HAP-1 (cell line): ENCODE measurements at regions not wholly inside any gene's neighbourhood (a gene's known extent, or its start where the extent isn't known, plus 50 kb on each side); places are given as distances from the start of the nearest gene placed in this dataset.

ENCODE experiments used
- DNase-seq, 2 experiments: peaks; one replicate each; pipeline ENCODE4 v3.0.0-alpha.2; 2016 to 2020; ENCODE audit warnings: low spot score in 2 of 2
- H3K27me3 ChIP-seq: fragments of 250-450 bp; sonication (Bioruptor Pico); 2 replicates; pipeline ENCODE4 v1.5.1; 2020; ENCODE audit warnings: low read depth, mild to moderate bottlenecking, moderate library complexity
- H3K36me3 ChIP-seq: fragments of 250-450 bp; sonication (Bioruptor Pico); replicated peaks from 2 replicates; pipeline ENCODE4 v1.5.1; 2020; ENCODE audit warnings: mild to moderate bottlenecking
- H3K4me1 ChIP-seq: fragments of 250-450 bp; sonication (Bioruptor Pico); 2 replicates; pipeline ENCODE4 v1.5.1; 2020; ENCODE audit warnings: mild to moderate bottlenecking
- H3K4me3 ChIP-seq: fragments of 250-450 bp; sonication (Bioruptor Pico); 2 replicates; pipeline ENCODE4 v1.5.1; 2020; ENCODE audit warnings: mild to moderate bottlenecking, moderate library complexity
- H3K9me3 ChIP-seq: fragments of 250-450 bp; sonication (Bioruptor Pico); 2 replicates; pipeline ENCODE4 v1.5.1; 2020; ENCODE audit warnings: mild to moderate bottlenecking, moderate library complexity
- in situ Hi-C: fragments of 300-500 bp; cut with MboI; formaldehyde crosslinking; loops from 3 replicates; pipeline ENCODE4 v1.14.3; 2020; ENCODE audit warnings: low sequenced_read_pairs, inconsistent platforms, mixed read lengths

DNA sequence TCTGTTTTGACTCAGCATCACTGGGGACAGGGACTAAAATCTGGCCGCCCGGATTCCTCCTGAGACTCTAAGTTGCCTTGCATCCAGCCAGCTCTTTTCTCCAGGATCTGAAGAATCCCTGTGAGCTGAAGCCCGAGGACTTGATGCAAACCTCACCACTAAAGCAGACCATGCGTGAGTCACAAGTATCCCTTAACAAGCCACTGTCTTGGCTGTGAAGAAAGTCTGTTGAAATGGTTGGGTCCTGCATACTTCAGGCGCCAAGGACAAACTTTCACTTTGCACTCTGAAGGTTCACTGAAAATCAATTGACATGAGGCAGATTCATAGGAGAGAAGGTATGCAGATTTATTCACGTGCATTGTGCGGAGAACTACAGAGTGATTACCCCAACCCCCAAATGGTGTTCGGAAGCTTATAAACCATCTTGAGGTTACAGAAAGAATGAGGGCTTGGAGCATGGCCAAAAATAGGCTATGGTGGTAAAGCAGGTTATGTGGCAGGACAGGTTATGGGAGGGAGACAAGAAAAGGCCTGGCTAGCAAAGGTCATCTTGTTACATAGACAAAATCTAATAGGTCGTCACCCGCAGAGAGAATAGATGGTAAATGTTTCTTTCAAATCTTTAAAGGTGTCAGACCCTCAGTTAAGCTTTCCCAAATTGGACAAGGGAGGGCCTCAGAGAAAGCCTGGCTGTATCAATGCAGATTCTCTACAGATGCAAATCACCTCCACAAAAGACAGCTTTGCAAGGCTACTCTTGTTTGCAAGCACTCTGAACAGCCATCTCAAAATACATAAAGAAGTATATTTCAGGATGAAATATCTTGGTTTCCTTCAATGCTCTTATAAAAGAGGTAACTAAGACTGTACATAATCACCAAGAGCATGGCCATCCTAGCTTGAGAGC lies 126.3 kb upstream of the PLAAT1 start:
- no peaks in the 10 kb centered on the region; the same call in 1 of the 2 replicates for H3K9me3 ChIP-seq
- peaks cover 62% of the 10 kb centered on the region for H3K4me1 ChIP-seq
- no peak overlapping the region for H3K4me3 ChIP-seq
- in situ Hi-C loops, result no loop called here
- no peaks in the 10 kb centered on the region for H3K27me3 ChIP-seq
- peak; percentile 89 to 96 for DNase-seq
- no peaks in the 10 kb centered on the region for H3K36me3 ChIP-seq

DNA sequence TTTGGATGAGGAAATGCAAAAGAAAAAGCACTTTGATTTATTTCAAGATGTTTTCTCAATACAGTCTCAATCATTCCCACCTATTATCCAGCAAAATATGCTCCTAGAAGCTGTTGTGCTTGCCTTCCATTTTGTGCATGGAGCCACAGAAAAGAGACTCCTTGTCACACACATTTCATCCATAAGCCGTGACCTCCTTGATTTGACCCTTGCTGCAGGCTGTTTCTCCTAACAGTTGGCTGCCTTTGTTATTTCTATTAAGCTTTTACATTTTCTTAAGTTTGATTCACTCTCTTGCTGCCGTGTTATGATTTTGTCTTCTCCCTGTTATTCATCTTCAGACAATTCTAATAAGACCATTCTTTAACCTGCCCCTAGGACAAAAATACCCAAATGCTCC lies 124.2 kb upstream of the PLAAT1 start:
- DNase-seq, result peak; percentile 69 to 85
- Histone ChIP-seq H3K36me3 (no peaks in the 10 kb centered on the region), H3K9me3 (no peaks in the 10 kb centered on the region; the same call in 1 of the 2 replicates), H3K4me1 (peaks cover 62% of the 10 kb centered on the region), H3K4me3 (no peak overlapping the region), H3K27me3 (no peaks in the 10 kb centered on the region)
- in situ Hi-C loops, result no loop called here

DNA sequence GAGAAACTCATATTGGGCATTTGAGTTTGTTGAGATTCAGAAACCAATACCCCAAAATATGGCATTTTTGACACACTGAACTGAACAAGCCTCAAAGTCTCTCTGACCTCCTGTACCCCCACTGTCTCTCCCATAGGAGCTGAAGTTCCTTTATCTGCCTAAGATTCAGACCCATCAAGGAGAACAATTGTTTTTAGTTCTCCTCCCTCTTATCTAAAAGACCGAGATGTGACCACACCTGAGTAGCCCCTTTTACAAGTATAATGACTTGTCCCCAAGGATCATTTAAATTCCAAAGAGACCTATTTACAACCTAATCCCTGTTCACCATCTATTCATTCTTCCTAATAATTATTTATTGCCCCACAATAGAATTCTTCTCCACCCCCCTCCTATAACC lies 122.1 kb upstream of the PLAAT1 start:
- in situ Hi-C loops, result no loop called here

DNA sequence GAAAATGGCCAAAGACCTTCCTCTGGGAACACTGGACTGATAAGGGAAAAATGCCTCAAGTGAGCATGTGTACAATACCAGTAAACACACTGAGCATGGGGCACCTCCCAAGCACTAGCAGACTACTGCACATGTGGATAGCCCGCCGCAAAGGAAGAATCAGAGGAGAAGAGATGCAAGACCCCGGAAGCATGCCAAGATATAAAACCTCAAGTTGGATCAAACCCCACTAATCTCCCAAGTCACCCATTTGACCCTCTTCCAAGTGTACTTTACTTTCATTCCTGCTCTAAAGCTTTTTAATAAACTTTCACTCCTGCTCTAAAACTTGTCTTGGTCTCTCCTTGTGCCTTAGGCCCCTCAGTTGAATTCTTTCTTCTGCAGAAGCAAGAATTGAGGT lies 121.1 kb upstream of the PLAAT1 start:
- no peak for DNase-seq
- Histone ChIP-seq H3K4me1 (peaks cover 44% of the 10 kb centered on the region), H3K4me3 (no peak overlapping the region), H3K9me3 (no peaks in the 10 kb centered on the region; the same call in 1 of the 2 replicates), H3K36me3 (no peaks in the 10 kb centered on the region), H3K27me3 (no peaks in the 10 kb centered on the region)
- in situ Hi-C loops, result loop anchor here (10.0 kb wide), 1 partner anchor 305 kb away; no protein-coding TSS in a partner anchor

More for the DNA sequence above, 122.1 kb upstream of the PLAAT1 start:
- Histone ChIP-seq H3K4me1 (peaks cover 54% of the 10 kb centered on the region), H3K27me3 (no peaks in the 10 kb centered on the region), H3K9me3 (no peaks in the 10 kb centered on the region; the same call in 1 of the 2 replicates), H3K36me3 (no peaks in the 10 kb centered on the region), H3K4me3 (no peak overlapping the region)
- no peak for DNase-seq

DNA sequence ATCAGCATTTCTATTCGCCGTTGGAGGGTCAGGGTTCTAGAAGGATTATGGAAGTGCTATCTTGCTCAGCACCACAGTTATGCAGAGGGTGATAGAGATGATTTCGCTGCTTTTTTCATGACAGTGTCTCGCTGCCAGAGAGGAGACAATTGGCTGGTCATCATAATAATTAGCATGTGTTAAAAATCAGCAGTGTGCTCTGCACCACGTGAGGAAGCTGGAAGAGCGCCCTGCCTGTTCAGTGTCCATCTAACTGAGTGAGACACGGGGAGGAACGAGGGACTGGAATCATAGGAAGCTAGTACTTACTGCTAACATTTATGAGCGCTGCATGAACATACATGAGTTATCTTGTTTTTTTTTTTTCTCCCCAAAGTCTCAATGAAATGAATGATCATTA lies 116.2 kb upstream of the PLAAT1 start:
- Histone ChIP-seq H3K27me3 (no peaks in the 10 kb centered on the region), H3K36me3 (no peaks in the 10 kb centered on the region)

DNA sequence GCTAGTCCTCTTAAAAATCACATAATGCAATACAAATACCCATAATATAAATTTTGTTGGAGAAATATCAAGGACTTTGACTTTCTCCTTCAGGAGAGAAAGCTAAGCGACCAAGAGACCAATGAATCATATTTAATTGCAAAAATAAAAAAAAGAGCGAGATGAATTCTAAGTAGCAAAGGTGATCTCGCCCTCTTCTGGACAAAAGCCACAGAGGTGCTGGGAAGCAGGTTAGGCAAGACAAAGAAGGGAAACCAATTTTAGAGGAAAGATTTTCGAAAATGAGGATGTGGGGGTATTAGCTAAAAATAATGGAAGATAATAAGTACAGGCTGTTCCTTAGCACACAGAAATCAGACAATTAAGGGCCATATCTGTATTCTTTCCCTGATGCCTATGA lies 111.4 kb upstream of the PLAAT1 start:
- no peaks in the 10 kb centered on the region for H3K9me3 ChIP-seq
- H3K4me1 ChIP-seq, result peaks cover 9% of the 10 kb centered on the region
- no peaks in the 10 kb centered on the region for H3K27me3 ChIP-seq
- peak in 1 of 2 experiments; percentile 31 for DNase-seq
- in situ Hi-C loops, result loop anchor here (10.0 kb wide), 1 partner anchor 315 kb away; no protein-coding TSS in a partner anchor
- H3K36me3 ChIP-seq, result no peaks in the 10 kb centered on the region
- H3K4me3 ChIP-seq, result no peak overlapping the region

More for the DNA sequence above, 116.2 kb upstream of the PLAAT1 start:
- in situ Hi-C loops, result loop anchor here (10.0 kb wide), 1 partner anchor 310 kb away; no protein-coding TSS in a partner anchor
- no peaks in the 10 kb centered on the region; the same call in 1 of the 2 replicates for H3K4me1 ChIP-seq
- no peaks in the 10 kb centered on the region for H3K9me3 ChIP-seq
- no peak for DNase-seq
- no peak overlapping the region for H3K4me3 ChIP-seq

DNA sequence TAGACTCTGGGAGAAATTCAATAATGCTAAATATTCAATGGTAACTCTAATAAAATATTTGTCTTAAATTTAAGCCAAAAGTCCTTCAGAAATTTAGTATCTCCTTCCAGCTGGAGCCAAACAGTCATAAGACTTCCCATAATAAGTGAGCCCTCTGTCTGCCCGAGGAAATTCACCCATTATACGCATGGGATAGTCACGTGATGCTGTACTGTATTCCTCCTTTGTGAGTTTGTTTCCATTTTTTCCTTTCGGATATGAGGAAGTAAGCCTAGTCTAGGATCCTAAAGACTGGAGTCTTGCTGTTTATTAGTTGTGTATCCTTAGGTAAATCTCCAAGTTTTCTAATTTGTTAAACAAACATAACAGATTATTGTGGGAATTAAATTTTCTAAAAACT lies 110.4 kb upstream of the PLAAT1 start:
- no peak overlapping the region for H3K4me3 ChIP-seq
- no peak for DNase-seq
- H3K9me3 ChIP-seq, result no peaks in the 10 kb centered on the region
- peaks cover 9% of the 10 kb centered on the region for H3K4me1 ChIP-seq
- no peaks in the 10 kb centered on the region for H3K36me3 ChIP-seq
- in situ Hi-C loops, result no loop called here
- no peaks in the 10 kb centered on the region for H3K27me3 ChIP-seq

DNA sequence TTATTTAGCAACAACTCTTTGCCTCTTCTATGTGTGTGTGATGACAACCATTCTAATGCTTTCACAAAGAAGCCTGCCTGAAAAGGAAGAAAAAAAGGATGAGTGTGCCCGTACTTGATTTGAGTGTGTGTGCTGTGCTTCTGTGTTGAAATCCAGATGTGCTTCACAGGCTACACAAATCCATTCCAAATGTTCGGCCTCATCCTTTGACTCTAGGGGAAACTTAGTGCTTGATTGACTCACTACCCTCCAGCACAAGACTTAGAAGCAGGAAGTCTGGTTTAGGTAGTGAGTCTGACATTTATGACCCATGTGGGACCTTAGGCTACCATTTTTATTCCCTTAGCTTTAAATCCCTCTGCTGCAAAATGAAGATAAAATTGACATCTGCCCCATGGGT lies 108.8 kb upstream of the PLAAT1 start:
- H3K4me1 ChIP-seq, result peaks cover 9% of the 10 kb centered on the region
- no peaks in the 10 kb centered on the region for H3K9me3 ChIP-seq
- no peak overlapping the region for H3K4me3 ChIP-seq
- H3K36me3 ChIP-seq, result no peaks in the 10 kb centered on the region
- no peaks in the 10 kb centered on the region for H3K27me3 ChIP-seq
- in situ Hi-C loops, result no loop called here
- DNase-seq, result no peak

DNA sequence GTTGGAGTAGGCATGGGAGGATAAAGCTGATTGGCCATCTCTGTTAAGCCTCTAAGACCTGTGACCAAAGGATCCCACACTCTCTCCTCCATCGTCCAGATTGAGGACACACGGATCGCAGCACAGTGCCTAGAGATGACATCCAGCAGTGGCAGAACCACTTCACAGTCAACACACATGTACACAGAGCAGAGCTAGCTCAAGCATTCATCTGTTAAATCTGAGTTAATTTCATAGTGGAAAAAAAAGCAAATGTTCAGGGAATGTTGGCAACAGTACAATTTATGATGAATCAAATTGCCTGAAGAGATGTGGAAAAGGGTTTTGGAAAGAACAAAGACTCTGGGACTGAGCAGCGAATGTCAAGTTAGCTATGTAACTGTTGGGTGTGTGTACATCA lies 108.1 kb upstream of the PLAAT1 start:
- H3K4me1 ChIP-seq, result peaks cover 9% of the 10 kb centered on the region
- H3K27me3 ChIP-seq, result no peaks in the 10 kb centered on the region
- DNase-seq, result no peak
- H3K4me3 ChIP-seq, result no peak overlapping the region
- no peaks in the 10 kb centered on the region for H3K36me3 ChIP-seq
- in situ Hi-C loops, result no loop called here
- no peaks in the 10 kb centered on the region for H3K9me3 ChIP-seq

DNA sequence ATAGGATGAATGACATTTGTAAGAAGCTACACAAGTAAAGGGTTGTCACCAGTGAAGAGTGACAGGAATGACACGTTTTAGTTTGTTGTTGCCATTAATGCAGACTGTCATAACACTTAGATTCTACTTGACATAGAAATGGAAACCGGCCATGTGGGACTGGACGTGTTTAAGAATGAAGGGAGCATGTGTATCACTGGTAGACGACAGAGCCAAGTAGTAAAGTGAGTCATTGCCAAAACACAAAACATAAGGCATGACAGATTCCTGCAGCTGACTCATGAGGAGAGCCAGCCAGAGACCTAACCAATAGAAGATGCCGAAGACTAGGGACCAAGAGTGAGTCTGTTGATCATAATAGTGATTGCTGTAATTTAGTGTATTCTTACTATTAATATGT lies 106.2 kb upstream of the PLAAT1 start:
- H3K27me3 ChIP-seq, result no peaks in the 10 kb centered on the region
- no peaks in the 10 kb centered on the region for H3K9me3 ChIP-seq
- no peaks in the 10 kb centered on the region for H3K36me3 ChIP-seq
- no peak for DNase-seq
- no peak overlapping the region for H3K4me3 ChIP-seq
- H3K4me1 ChIP-seq, result peaks cover 9% of the 10 kb centered on the region
- in situ Hi-C loops, result no loop called here

DNA sequence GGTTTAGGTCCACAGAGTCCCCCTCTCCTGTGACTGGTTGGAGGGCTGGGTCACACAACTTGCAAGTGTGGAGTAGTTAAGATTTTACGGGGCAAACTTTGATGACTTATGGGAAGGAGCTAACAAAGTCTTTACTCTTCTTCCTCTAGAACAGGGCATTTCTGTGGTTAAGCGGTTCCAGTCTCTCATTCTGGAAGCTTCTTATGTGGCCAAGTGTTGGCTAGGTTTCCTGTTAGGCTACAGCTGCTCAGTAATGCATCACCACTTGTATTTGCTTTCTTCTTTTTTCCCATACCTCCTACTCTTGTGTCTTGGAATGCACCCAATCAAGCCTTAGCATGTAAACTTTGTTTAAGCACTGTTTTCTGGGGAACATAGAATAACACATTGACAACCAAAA lies 100.6 kb upstream of the PLAAT1 start:
- Histone ChIP-seq H3K27me3 (no peaks in the 10 kb centered on the region), H3K4me1 (no peaks in the 10 kb centered on the region; the same call in 1 of the 2 replicates), H3K4me3 (no peak overlapping the region), H3K9me3 (no peaks in the 10 kb centered on the region), H3K36me3 (no peaks in the 10 kb centered on the region)
- in situ Hi-C loops, result no loop called here
- no peak for DNase-seq

DNA sequence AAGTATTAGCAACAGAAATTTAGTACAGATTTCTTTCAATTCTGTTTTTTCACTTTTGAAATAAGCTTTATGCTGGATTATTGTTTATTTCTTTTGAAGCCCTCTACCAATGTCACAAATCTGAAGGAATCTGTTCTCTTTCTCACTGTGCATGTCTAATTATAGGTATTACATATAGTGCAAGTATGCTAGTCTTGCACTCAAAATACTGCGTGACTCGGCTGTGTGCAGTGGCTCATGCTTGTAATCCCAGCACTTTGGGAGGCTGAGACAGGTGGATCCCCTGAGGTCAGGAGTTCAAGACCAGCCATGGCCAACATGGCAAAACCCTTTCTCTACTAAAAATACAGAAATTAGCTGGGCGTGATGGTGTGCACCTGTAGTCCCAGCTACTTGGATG lies 95.8 kb upstream of the PLAAT1 start:
- peaks cover 9% of the 10 kb centered on the region for H3K4me1 ChIP-seq
- no peaks in the 10 kb centered on the region for H3K27me3 ChIP-seq
- in situ Hi-C loops, result no loop called here
- DNase-seq, result no peak
- no peaks in the 10 kb centered on the region for H3K36me3 ChIP-seq
- H3K9me3 ChIP-seq, result no peaks in the 10 kb centered on the region
- no peak overlapping the region for H3K4me3 ChIP-seq

DNA sequence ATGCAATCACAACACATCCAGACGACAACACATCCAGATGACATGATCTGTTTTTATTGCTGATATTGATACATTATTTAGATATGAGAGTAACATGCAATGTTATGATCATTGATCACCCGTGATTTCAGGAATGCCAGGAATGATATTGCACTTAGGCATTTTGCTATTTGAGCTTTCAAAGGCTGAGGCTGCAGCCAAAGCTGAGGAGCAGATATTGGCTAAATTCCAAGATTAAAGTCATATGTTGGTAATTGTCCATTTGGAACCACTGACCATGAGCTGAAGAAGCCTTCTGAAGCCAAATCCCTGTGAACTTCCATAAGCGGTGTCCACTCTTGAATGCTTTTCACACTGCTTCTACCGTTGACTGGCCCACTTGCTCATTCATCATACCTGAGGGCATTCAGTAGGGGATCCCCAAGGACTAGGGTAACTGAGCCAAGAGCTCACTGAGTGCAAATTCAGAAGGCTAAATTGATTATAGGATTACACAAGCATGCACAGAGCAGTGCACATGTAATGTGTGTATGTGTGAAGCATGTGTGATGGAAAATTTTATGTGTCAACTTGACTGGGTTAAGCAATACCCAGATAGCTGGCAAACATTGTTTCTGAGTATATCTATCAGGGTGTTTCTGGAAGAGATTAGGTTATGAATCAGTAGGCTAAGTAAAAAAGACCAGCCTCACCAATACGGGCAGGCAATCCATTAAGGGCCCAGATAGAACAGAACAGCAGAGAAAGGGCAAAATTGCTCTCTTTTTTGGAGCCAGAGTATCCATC lies 92.1 kb upstream of the PLAAT1 start:
- no peak overlapping the region for H3K4me3 ChIP-seq
- in situ Hi-C loops, result no loop called here
- DNase-seq, result no peak

DNA sequence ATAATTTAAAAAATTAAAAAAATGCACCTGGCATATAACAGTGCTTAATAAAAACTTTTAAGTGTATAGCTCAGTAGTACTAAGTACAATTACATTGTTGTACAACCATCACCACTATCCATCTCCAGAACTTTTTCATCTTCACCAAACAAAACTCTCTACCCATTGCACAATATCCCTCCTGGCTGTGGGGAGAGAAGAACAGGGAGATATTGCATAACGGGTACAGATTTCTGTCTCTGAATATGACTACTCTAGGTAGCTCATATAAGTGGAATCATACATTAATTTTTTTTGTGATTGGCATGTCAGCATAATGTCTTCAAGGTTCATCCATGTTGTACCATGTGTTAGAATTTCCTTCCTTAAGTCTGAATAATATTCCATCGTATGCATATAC lies 91.0 kb upstream of the PLAAT1 start:
- Histone ChIP-seq H3K4me3 (no peak overlapping the region), H3K9me3 (no peaks in the 10 kb centered on the region), H3K4me1 (peaks cover 9% of the 10 kb centered on the region), H3K36me3 (no peaks in the 10 kb centered on the region), H3K27me3 (no peaks in the 10 kb centered on the region)
- DNase-seq, result no peak
- in situ Hi-C loops, result no loop called here

More for the DNA sequence above, 92.1 kb upstream of the PLAAT1 start:
- Histone ChIP-seq H3K4me1 (peaks cover 9% of the 10 kb centered on the region), H3K27me3 (no peaks in the 10 kb centered on the region), H3K9me3 (no peaks in the 10 kb centered on the region), H3K36me3 (no peaks in the 10 kb centered on the region)
